GM23248 (cell line): ENCODE measurements at regions not wholly inside any gene's neighbourhood (a gene's known extent, or its start where the extent isn't known, plus 50 kb on each side); places are given as distances from the start of the nearest gene placed in this dataset.
"Not testable (repeated sequence)": the region's sequence is repeated elsewhere in the genome, so short reads cannot be mapped to it uniquely, and the experiment has no call there.

ENCODE experiments used
- EZH2 ChIP-seq: fragments of 200-600 bp; sonication (generic); IDR thresholded peaks from 2 replicates; pipeline ENCODE4 v1.6.1; 2018; ENCODE audit warnings: antibody characterized with exemption, mild to moderate bottlenecking; ENCODE audit not compliant: insufficient read depth, poor library complexity, severe bottlenecking
- EZH2phosphoT487 ChIP-seq: fragments of 200-600 bp; sonication (generic); IDR thresholded peaks from 2 replicates; pipeline ENCODE4 v1.6.1; 2018; ENCODE audit warnings: antibody characterized with exemption, moderate library complexity, mild to moderate bottlenecking, low read depth; ENCODE audit not compliant: insufficient read depth

- not testable (repeated sequence) for TF ChIP-seq EZH2, EZH2phosphoT487
These were observed 424.3 kb upstream of the SPATA31A3 start for GRCh38 chr9:67416639-67417038.
